ENCODE measurements at regions not wholly inside any gene's neighbourhood (a gene's known extent, or its start where the extent isn't known, plus 50 kb on each side); places are given as distances from the start of the nearest gene placed in this dataset.
A peak's percentile ranks its signal among the peaks of the same experiment; 100 is the strongest.

DNA sequence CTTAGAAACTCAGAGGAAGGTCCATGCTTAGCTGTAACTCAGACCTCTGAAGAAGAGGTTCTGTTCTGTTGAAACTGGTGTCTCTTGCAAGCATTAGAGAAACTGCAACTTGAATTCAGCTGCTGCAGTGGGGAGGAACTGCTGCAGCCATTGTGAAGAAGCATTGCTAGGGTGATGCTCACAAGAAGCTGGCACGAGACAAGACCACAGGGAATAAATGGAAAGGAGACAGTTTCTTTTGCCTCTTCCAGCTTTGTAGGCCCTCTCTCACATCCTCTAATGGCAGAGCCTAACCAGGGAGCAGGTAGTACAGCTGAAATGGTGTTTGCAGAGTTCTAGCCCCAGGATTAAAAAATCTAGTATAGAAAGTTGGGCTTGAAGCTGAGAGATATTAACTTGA lies 148.0 kb upstream of the DMAC1 start:
- no peak for DNase-seq (ENCODE audit: low read depth)

DNA sequence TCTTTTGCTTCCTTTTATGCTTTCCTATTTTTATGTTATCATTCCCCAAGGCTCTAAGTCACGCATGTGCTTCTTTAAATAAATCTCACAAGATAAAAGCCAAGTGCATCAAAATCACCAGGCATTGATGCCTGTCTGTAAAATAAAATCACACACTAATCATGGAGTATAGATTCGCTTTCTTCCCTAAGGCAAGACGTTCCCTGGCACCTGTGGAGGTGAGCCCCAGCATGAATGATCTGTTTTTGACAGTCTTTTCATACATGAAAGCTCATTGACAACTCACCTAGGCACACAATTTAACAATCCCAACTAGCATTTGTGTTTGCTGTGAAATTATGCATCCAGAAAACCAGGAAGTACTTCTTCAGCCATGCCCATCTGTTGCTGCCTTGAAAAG lies 146.9 kb upstream of the DMAC1 start:
- DNase-seq (ENCODE audit: low read depth): no peak

DNA sequence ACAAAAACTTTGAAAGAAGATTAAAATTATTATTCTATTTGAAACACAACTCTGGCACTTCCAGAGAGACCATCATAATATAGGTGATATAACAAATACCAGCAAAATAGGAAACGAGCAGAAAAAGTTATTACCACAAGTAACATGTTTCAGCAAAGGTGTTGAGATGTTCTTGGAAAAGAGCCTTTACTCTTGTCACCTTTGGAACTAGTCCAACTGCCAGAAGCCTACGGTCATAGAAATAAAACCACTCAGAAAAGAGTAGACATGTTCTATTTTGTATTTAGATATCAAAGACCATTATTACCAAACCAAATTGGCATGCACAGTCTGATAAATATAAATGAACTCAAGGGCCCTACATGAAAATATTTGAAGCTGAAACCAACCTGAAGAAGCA lies 145.0 kb upstream of the DMAC1 start:
- DNase-seq (ENCODE audit: low read depth): no peak

DNA sequence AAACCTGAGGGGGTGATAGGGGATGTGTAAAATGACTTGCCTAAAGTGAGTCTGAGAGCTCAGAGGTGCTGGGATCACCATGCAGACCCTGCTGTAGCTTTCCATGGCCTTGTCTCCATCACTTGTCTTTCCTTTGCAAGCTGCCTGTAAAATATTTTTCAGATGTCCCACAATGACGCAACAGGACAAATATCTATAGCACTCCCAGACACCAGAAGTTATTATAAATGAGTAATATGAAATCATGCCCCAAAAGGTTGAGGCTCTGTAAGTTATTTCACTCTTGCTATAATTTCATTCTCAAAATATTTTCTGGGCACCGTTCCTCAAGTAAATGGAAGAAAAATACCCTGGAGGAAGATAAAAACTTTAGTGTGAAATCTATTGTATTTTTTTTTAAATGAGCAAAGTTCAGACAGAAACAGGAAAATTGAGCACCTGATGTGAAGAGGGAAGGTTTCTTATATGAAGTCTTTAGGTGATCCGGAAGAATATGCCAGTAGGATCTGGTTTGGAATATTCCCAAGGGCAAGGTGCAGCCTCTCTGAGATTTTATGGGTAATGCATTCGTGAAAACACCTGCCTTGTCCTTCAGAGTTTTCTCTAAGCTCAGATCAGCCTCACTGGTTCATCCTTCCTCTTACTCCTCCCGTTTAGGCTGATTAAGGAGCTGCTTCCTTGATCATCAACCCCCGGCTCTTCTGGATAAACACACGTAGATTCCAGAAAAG lies 138.3 kb upstream of the DMAC1 start:
- no peak for DNase-seq (ENCODE audit: low read depth)

DNA sequence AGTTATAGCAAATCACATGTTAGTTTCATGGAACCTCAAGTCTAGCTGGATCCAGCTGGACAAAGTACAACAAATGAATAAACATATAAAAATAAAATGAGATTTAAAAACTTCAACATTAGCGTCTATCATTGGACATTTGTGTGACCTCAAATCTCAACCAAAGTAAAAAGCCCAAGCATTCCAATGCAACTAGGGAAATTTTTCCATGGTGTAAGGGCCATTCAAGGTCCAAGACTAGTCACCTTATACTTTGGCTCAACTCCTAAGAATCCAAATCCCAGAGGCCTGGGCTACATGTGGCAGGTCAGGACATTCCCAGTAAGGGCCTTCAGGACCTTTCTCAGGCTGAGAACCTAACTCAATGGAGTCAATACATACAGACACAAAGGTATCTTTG lies 137.4 kb upstream of the DMAC1 start:
- no peak for DNase-seq (ENCODE audit: low read depth)

DNA sequence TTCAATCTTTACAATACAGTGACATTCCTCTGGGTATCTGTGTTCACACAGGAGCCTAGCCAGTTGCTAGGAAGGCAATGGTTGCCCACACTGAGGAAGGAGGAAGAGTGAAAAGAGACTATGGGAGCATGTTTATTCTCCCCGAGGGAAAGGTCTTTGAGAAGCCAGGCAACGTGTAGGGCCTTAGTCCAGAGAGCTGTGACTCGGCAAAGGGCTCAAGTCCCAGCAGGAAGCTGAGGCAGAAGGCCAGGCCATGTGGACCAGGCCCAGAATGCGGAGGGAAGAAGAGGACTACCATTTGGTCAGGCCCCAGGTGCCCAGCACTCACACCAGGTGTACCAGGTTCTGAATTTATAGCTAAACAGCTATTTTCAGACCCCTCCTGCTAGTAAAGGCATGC lies 136.6 kb upstream of the DMAC1 start:
- no peak for DNase-seq (ENCODE audit: low read depth)

DNA sequence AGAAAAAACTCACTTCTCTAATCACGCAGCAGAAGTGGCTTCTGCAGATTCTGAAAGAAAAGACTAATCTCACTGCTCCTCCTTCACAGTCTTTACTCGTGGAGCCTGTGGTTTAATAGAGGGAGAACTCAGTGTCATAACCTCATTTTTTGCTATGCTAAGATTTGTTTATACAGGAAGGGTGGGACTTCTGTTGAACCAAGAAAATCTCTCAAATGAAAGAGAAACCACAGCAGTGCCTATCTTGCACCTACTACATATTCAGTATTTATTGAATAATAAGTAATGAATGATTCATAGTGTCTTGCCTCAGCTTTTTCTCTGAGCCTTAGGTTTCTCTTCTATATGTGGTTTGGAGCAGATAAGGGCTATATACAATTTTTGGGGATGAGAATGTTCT lies 136.1 kb upstream of the DMAC1 start:
- DNase-seq (ENCODE audit: low read depth): no peak

DNA sequence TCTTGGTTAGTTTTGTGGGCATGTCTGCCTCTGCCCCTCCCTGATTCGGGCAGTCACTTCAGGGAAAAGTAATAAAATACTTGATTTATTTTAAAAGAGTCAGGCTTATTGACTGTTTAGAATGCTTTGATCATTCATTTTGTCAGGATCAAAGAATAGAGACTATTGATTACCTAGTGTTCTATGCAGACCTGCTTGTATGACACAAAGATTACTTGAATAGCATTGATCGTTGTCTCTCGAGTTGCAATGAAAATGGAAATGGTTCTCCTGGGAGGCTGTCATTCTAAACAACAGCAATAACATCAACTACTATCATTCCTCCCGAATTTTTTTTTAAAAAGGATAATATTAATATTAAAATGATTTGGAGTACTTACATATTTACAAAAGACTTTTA lies 133.2 kb upstream of the DMAC1 start:
- DNase-seq (ENCODE audit: low read depth): no peak

DNA sequence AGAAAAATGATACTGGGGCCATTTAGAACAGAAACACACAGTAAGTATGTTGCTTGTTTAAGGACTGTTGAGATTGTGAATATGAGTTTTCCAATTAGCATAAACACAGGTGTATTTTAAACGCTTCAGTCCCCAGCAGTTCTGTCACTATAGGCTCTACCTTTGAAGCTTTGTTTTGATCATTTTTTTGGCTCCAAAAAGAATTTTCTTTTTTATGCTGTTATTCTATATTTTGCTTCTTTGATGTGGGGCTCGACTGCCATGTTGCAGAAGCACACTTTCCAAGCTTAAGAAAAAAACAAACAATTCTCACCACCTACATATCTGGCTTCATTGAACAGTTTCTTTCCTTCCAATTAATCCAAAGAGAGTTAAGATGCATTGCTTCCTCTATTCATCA lies 131.0 kb upstream of the DMAC1 start:
- no peak for DNase-seq (ENCODE audit: low read depth)

DNA sequence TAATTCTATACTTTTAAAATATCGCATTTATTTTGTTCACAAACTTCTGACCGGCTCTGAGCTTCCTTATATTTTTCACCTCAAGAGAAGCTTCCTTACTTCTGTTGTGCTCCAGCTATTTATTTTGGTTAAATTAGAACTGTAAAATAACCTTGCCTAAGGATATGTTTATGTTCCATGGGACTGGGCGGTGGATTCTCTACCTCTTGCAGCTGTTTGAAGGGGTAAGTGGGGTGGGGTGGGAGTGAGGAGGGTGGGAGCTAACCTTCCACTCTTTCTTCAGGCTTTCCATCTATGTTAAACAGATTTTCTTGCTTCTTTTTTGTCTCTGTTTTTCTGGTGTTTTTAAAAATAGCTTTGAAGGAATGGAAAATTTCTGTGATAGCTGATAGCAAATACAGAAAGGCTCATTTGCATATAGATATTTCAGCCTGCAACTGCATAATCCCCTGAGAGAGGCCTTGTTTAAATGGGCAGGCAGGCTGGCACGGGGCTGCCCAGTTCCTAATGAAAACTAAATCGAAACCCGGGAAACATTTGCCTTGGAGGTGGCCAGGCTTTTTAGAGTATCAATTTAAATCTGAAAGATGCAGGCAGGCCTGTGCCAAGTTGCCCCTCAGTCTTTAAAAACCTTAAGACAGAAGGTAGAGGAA lies 122.1 kb upstream of the DMAC1 start:
- DNase-seq (ENCODE audit: low read depth): no peak

DNA sequence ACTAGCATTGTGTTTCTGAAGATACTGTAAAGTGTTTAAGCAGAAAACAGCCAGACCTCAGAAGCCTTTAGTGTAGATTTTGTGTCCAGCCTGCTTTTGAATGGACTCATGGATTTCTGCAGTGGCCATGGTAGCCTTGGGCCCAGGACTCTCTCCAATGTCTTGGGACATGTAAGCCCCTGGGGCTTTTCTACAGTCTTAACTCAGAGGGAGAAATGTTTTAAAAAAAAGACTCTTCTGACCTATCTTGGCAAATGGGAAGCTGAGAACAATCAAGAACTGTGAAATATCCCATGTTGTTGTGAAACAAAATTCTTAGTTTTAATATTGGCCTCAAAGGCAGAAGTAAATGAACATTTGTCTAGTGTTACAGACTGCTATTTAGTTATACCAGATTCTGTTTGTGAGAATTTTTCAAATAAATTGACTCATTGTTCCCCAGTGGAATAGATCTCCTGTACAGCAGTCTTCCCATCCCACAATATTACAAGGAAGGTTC lies 112.5 kb upstream of the DMAC1 start:
- no peak for DNase-seq (ENCODE audit: low read depth)

DNA sequence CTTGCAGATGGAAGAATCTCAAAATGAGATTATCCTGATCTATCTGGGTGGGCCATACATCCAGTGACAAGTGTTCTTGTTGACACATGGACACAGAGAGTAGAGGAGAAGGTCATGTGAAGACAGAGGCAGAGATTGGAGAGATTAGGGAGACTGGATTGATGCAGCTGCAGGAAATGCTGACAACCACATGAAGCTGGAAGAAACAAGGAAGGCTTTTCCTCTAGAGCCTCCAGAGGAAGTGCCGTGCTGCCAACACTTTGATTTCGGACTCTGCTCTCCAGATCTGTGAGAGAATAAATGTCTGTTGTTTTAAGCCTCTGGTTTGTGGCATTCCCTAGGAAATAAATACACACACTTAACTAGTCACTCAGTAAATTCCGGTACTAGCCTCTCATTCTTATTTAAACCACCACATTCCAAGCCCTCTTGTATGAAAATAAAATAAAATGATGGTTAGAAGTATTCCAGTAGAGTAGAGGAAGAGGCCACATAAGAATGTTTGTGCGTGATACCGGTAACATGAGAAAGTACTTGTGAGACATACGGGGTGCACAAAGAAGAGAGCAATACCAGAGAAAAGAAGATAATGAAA lies 110.9 kb upstream of the DMAC1 start:
- peak; percentile 51 for DNase-seq (ENCODE audit: low read depth)

DNA sequence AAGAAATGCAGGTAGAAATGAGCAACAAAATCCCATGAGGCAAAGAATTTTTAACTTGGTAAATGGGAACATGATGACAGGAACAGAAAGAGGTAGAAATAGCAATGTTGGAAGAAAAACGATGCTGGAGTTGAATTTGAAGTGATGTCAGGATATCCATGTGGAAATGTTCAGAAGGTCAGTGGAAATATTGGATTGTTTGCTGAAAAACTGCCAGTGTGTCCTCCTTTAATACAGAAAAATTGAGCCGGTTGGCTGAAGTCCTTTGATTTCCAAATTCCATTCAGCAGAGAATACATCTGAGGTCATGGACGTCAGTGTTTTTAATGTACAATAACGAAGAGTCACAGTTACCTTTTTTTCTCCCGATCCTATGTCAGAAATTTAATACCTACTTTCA lies 110.0 kb upstream of the DMAC1 start:
- DNase-seq (ENCODE audit: low read depth): no peak

DNA sequence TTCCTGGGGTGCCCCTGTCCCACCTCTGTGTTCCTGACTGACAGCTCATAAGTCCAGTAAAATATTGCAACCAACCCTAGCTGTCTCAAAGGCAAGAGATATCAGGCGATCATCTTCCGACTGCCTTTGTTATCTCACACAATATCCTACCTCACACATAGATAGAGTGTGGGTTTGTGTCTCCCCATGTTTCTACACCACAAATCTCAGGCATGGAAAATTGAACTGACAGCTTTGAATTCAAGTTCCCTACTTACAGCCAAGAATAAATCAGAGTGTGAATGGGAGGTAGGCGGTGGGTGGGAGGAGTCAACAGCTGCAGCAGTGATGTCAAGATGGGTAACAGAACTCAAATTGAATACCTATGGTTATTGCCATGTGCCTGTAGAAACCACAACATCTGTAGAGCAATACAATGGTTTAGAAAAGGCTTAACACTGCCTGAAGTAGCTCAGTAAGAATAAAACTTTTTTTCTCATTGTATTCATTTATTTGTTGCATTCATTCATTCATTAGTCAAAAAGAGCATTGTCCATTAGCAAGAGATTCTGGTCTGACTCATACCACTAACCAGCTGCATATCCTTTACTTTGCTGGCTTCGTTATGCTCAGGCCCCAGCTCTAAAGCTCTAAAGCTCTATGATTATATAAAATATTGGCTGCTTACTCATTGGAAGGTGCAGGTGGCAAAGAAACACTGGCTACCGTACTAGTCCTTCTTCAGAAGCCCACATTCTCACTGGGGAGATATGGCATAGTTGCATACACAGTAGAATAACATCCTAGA lies 108.2 kb upstream of the DMAC1 start:
- peak; percentile 34 for DNase-seq (ENCODE audit: low read depth)

DNA sequence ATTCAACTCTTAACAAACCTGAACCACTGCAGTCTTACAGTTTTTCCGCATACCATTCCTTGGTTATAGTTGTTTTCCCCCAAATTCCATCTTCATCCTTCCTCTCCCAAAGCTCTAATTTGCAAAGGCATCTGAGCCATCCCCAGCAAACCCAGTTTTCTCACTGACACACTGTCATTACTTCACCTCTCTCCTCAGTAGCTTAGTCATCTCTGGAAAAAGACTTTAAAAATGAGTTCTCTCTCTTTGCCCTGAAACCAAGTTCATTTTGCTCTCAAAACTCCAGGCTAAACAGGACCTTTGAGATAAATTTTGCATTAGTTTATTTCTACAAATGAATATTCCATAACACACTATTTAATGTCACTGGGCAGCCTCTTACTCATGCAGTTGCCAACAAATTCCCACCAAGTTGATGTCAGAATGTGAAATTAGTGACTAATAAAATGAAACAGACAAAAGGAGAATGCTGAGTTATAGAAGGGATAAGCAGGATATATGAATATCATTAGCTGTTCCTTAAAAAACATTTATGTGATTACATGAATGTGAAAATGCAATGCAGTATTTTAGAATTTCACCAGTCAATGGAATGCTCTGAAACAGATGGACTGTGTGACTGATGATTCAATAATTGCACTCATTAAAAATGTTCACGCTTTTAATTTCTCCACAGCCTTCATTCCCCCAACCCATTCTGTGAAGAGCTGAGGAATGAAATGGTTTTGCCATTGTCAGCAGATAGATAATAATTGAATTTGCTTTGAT lies 107.4 kb upstream of the DMAC1 start:
- DNase-seq (ENCODE audit: low read depth): no peak

DNA sequence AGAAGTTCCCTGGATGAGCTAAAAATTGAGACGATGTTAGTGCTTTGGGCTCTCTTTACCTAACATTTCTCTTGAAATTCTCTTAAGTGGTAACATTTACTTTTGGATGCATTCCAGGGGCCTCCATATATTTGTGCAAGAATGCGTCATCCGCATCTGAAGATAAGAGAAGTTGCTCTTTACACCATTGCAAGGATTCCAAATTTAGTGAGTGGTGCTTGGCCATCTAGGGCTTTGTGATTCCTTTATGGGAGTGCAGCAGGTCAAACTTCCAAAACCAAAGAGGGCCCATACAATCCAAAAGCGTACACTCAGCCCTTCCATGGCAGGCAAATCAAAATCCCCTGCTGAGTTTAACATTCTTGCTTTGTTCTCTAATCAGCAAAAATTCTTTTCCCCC lies 102.0 kb upstream of the DMAC1 start:
- DNase-seq (ENCODE audit: low read depth): no peak

DNA sequence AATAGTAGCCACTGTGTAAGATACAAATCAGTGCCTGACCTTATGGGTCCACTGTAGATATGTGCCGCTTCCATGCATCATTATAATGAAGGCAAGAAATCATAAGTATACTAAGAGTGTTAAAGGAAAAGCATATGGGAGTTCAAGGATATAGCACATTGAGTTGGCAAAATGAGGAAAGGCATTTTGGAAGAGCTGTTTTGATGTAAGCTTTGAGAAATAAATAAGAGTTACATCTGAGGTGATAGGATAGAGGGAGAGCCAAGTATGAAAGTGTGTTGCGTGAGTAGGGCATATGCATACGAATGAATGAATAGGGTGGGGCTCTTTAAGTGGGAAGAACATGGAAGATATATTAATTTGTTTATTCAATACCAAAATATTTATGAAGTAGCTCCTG lies 101.0 kb upstream of the DMAC1 start:
- DNase-seq (ENCODE audit: low read depth): no peak

DNA sequence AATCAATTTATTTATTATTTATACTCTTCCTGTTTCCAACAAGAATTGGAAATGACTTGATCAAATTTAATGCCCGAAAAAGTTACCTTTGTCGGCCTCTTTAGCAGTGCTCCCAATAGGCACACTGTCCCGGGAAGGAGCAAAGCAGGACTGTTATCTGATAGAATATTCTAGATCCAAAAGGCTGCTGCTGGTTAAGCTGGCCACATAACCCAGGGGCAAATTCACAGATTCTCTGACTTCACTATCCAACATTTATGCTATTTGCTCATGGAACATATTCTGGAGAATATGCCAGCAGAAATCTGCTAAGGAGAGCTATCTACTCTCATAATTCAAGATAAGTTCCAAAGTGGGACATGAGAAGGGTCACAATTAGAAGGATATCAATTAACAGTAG lies 100.2 kb upstream of the DMAC1 start:
- DNase-seq (ENCODE audit: low read depth): no peak

DNA sequence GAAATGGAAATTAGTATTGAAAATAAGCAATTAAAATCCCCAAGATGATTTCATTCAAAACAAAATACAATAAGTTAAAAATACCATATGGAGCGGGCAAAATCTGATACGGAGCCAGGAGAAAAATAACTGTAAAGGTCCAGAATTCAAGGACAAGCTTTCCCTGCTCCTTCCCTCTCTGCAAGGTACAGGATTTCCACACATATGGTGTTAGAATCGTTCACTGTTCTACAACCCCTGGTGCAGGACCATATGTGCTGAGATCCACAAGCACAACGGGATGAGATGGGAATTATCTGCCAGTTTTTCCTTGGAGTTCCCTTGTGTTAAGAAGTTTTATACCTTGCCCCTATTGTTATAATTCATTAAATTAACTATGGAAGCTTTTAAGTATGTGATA lies 94.7 kb upstream of the DMAC1 start:
- DNase-seq (ENCODE audit: low read depth): no peak

DNA sequence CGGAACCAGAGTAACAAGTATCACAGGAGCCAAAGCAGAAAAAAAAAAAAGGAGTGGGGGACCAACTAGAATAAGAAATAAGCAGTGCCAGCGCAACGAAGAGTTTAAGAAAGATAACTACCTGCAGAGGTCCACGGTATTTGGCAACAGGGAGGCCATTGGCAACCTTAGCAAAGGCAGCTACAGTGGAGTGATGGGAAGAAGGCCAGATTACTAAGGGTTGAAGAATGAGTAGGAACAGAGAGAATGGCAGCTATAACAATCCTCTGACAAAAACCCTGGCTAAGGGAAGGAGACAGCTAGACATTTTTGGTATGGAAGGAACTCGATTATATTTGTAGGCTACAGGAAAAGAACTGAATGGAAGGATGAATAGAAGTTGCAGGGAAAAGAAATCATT lies 93.4 kb upstream of the DMAC1 start:
- DNase-seq (ENCODE audit: low read depth): no peak

DNA sequence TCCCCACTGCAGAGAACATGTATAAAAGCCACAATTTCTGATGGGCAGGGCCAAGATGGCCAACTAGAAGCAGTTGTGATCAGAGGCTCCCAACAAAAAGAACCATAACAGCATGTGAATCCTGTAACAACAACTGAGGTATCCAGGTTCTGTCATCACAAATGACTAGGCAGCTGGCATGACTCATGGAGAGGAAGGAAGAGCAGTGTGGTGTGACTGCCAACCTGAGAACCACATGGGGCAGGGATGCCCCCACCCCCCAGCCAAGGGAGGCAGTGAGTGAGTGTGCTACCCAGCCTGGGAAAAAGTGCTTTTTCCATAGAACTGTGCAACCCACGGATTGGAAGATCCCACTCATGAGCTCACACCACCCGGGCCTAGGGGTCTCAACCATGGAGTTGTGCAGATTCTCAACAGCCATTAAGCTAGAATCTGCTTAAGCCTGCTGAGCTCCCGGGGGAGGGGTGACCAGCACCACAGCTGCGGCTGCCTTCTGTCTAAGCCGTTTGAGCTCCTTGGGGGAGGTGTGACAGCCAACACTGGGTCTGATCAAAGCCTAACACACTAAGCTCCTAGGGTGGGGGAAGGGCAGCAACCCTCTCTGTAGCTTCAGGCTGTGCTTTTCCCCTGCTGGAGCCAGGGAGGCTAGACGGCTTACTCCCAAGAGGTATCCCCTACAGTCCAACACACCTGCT lies 80.1 kb upstream of the DMAC1 start:
- peak; percentile 92 for DNase-seq (ENCODE audit: low read depth)

Measured in HT1080 (cell line).